Endodermal cell (in vitro differentiated cells): ENCODE measurements at regions not wholly inside any gene's neighbourhood (a gene's known extent, or its start where the extent isn't known, plus 50 kb on each side); places are given as distances from the start of the nearest gene placed in this dataset.

Source experiments
- DNase-seq: peaks from one replicate; pipeline ENCODE4 v3.0.0-alpha.2; 2017
- H3K27ac ChIP-seq: 2 replicates; pipeline ENCODE4 v1.5.1; 2013; ENCODE audit warnings: mild to moderate bottlenecking, low read depth, low read length, moderate library complexity
- H3K27me3 ChIP-seq: 2 replicates; pipeline ENCODE4 v1.6.1; 2013; ENCODE audit warnings: mild to moderate bottlenecking, low read length, moderate library complexity; ENCODE audit not compliant: insufficient read depth, control insufficient read depth, poor library complexity, severe bottlenecking
- H3K36me3 ChIP-seq: 2 replicates; pipeline ENCODE4 v1.7.0; 2013; ENCODE audit warnings: mild to moderate bottlenecking, low read length, moderate library complexity; ENCODE audit not compliant: control insufficient read depth, insufficient read depth
- H3K4me1 ChIP-seq: one replicate; pipeline ENCODE4 v1.7.0; 2013; ENCODE audit warnings: low read length; ENCODE audit not compliant: control insufficient read depth, insufficient read depth
- H3K4me3 ChIP-seq: 2 replicates; pipeline ENCODE4 v1.5.1; 2013; ENCODE audit warnings: mild to moderate bottlenecking, low read length, moderate library complexity
- H3K9ac ChIP-seq: 2 replicates; pipeline ENCODE4 v1.6.1; 2013; ENCODE audit warnings: mild to moderate bottlenecking, low read length, moderate library complexity; ENCODE audit not compliant: poor library complexity, severe bottlenecking; ENCODE audit errors: extremely low read depth
- H3K9me3 ChIP-seq: 2 replicates; pipeline ENCODE4 v1.6.1; 2013; ENCODE audit warnings: mild to moderate bottlenecking, low read length, moderate library complexity; ENCODE audit not compliant: control insufficient read depth
- H3K27ac Mint-ChIP-seq: 2 replicates; pipeline ENCODE4 v1.8.0; 2020; ENCODE audit warnings: mixed read lengths
- H3K27me3 Mint-ChIP-seq: 2 replicates; pipeline ENCODE4 v1.8.0; 2021; ENCODE audit warnings: mild to moderate bottlenecking, mixed read lengths; ENCODE audit not compliant: insufficient read depth
- H3K36me3 Mint-ChIP-seq: 2 replicates; pipeline ENCODE4 v1.8.0; 2020; ENCODE audit warnings: low read depth, mixed read lengths
- H3K4me1 Mint-ChIP-seq: 2 replicates; pipeline ENCODE4 v1.8.0; 2020; ENCODE audit warnings: mixed read lengths
- H3K4me3 Mint-ChIP-seq: 2 replicates; pipeline ENCODE4 v1.8.0; 2020; ENCODE audit warnings: mild to moderate bottlenecking, moderate library complexity, mixed read lengths
- H3K9me3 Mint-ChIP-seq: 2 replicates; pipeline ENCODE4 v1.8.0; 2020; ENCODE audit warnings: mild to moderate bottlenecking, mixed read lengths
- WGBS, 2 experiments: methylation state at CpG; one replicate each; pipeline versions ENCODE4 v1.1.5 to v1.1.7; 2013; ENCODE audit warnings: missing lambda C conversion rate in 2 of 2, mixed read lengths in 1 of 2; ENCODE audit not compliant: insufficient coverage in 1 of 2, insufficient read length in 1 of 2; 5-methylcytosine and 5-hydroxymethylcytosine counted together
- TF ChIP-seq, protein P1 (sequence below): fragments of 200-600 bp; sonication (generic); conservative IDR thresholded peaks from 2 replicates; pipeline ENCODE4 v1.5.0; 2021; ENCODE audit warnings: antibody characterized with exemption, mild to moderate bottlenecking

- Histone ChIP-seq H3K4me3 (no peak overlapping the region), H3K4me1 (peaks cover 9% of the 10 kb centered on the region), H3K27me3 (no peaks in the 10 kb centered on the region), H3K27ac (no peak overlapping the region), H3K9ac (no peak overlapping the region), H3K9me3 (no peaks in the 10 kb centered on the region), H3K36me3 (no peaks in the 10 kb centered on the region)
- no peak overlapping the region for H3K4me3 Mint-ChIP-seq
- H3K9me3 Mint-ChIP-seq = no peaks in the 10 kb centered on the region
- no peaks in the 10 kb centered on the region for H3K27me3 Mint-ChIP-seq
- DNase-seq = peak; percentile 26
- WGBS, 2 experiments = 90 to 100% methylated on average over 3 of the region's 3 CpGs
- TF ChIP-seq, protein P1, sequence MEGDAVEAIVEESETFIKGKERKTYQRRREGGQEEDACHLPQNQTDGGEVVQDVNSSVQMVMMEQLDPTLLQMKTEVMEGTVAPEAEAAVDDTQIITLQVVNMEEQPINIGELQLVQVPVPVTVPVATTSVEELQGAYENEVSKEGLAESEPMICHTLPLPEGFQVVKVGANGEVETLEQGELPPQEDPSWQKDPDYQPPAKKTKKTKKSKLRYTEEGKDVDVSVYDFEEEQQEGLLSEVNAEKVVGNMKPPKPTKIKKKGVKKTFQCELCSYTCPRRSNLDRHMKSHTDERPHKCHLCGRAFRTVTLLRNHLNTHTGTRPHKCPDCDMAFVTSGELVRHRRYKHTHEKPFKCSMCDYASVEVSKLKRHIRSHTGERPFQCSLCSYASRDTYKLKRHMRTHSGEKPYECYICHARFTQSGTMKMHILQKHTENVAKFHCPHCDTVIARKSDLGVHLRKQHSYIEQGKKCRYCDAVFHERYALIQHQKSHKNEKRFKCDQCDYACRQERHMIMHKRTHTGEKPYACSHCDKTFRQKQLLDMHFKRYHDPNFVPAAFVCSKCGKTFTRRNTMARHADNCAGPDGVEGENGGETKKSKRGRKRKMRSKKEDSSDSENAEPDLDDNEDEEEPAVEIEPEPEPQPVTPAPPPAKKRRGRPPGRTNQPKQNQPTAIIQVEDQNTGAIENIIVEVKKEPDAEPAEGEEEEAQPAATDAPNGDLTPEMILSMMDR = no peak
- peaks cover 8% of the 10 kb centered on the region for H3K4me1 Mint-ChIP-seq
- no peaks in the 10 kb centered on the region for H3K36me3 Mint-ChIP-seq
- no peak overlapping the region for H3K27ac Mint-ChIP-seq
Measured at GRCh38 chr21:39051588-39051949, 131.7 kb downstream of the PSMG1 start.

GRCh38 chr21:39050841-39051587, 132.2 kb downstream of the PSMG1 start:
- H3K4me1 Mint-ChIP-seq = peaks cover 8% of the 10 kb centered on the region
- H3K27me3 Mint-ChIP-seq = no peaks in the 10 kb centered on the region
- no peaks in the 10 kb centered on the region for H3K9me3 ChIP-seq
- no peak overlapping the region for H3K4me3 Mint-ChIP-seq
- H3K9me3 Mint-ChIP-seq = no peaks in the 10 kb centered on the region
- peaks cover 9% of the 10 kb centered on the region for H3K4me1 ChIP-seq
- no peak overlapping the region for H3K4me3 ChIP-seq
- H3K36me3 Mint-ChIP-seq = no peaks in the 10 kb centered on the region
- 94 to 95% methylated on average over 3 to 4 of the region's 4 CpGs for WGBS, 2 experiments
- DNase-seq = peak; percentile 6
- H3K36me3 ChIP-seq = no peaks in the 10 kb centered on the region
- no peaks in the 10 kb centered on the region for H3K27me3 ChIP-seq
- TF ChIP-seq, protein P1 = no peak
- no peak overlapping the region for H3K27ac Mint-ChIP-seq
- H3K9ac ChIP-seq = no peak overlapping the region
- no peak overlapping the region for H3K27ac ChIP-seq

- Mint-ChIP-seq H3K36me3 (no peaks in the 10 kb centered on the region), H3K4me1 (peaks cover 8% of the 10 kb centered on the region)
- TF ChIP-seq, protein P1 = no peak
Measured at GRCh38 chr21:39048574-39048973, 134.7 kb downstream of the PSMG1 start.

More at GRCh38 chr21:39048574-39048973, 134.7 kb downstream of the PSMG1 start:
- H3K9me3 ChIP-seq = no peaks in the 10 kb centered on the region
- no peaks in the 10 kb centered on the region for H3K36me3 ChIP-seq
- H3K4me3 ChIP-seq = no peak overlapping the region
- no peak overlapping the region for H3K4me3 Mint-ChIP-seq
- H3K4me1 ChIP-seq = peaks cover 9% of the 10 kb centered on the region
- DNase-seq = peak; percentile 16
- H3K27me3 Mint-ChIP-seq = no peaks in the 10 kb centered on the region
- H3K9ac ChIP-seq = no peak overlapping the region
- 93 to 94% methylated on average over 3 to 4 of the region's 4 CpGs for WGBS, 2 experiments
- H3K9me3 Mint-ChIP-seq = no peaks in the 10 kb centered on the region
- no peaks in the 10 kb centered on the region for H3K27me3 ChIP-seq
- no peak overlapping the region for H3K27ac ChIP-seq
- H3K27ac Mint-ChIP-seq = no peak overlapping the region
